ENCODE measurements at regions not wholly inside any gene's neighbourhood (a gene's known extent, or its start where the extent isn't known, plus 50 kb on each side); places are given as distances from the start of the nearest gene placed in this dataset.

DNA sequence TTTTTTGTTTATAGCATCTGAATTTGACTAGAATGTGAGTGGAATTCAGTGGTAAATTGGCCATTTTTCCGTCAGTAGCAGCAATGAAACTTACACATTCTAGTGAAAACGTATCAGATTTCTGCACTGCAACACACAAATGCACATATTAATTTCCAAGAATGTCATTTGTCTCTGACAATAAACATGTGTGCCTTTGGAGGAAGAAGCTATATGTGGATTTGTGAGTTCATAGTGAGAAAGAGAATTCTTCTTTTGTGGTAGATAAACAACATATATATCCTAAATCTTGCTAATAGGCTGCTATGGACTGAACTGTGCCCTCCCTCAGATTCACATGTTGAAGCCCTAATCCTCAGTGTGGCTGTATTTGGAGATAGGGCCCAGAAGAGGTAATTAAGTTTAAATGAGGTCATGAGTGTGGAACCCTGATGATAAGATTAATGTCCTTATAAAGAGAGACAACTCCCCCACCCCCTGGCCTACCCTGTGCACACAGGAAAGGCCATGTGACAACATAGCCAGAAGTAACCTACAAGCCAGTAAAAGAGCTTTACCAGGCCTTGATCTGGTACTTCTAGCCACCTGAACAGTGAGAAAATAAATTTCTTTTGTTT is 200.2 kb upstream of the EYA4 start:
- Histone ChIP-seq H3K9ac (replicated peaks in 1 of 4; ENCODE audit: extremely low read depth in 1 of 4, low read depth in 3 of 4, low read length in 3 of 4) (no peak overlapping the region), H4K20me1 (replicated peaks in 1 of 2; ENCODE audit: control insufficient read depth in 1 of 2, insufficient read depth in 2 of 2, low read length in 2 of 2) (no peaks in the 10 kb centered on the region), H3K4me1 (replicated peaks in 1 of 4; ENCODE audit: control insufficient read depth in 3 of 4, insufficient read depth in 4 of 4, low read length in 3 of 4) (no peaks in the 10 kb centered on the region), H2AFZ (ENCODE audit: low read length) (no peak overlapping the region), H3K14ac (ENCODE audit: insufficient read length) (no peak overlapping the region), H2BK12ac (ENCODE audit: low read depth, low read length) (no peak overlapping the region), H3K79me2 (ENCODE audit: control insufficient read depth in 1 of 2, insufficient read depth in 2 of 2, low read length in 2 of 2) (no peaks in the 10 kb centered on the region), H3K36me3 (ENCODE audit: control insufficient read depth in 2 of 4, insufficient read depth in 4 of 4, low read length in 3 of 4) (no peaks in the 10 kb centered on the region), H3K56ac (replicated peaks; ENCODE audit: insufficient read length, low read depth, low read length) (no peak overlapping the region), H3K4me2 (ENCODE audit: insufficient read depth in 1 of 2, low read depth in 2 of 2, low read length in 2 of 2) (no peak overlapping the region), H4K91ac (replicated peaks; ENCODE audit: insufficient read length, low read length) (no peak overlapping the region), H3K18ac (ENCODE audit: extremely low read depth, low read length) (no peak overlapping the region), H2BK5ac (ENCODE audit: low read depth, low read length) (no peak overlapping the region), H2AK5ac (ENCODE audit: low read depth, low read length) (no peak overlapping the region), H3K79me1 (ENCODE audit: low read depth, low read length) (no peaks in the 10 kb centered on the region), H3K4me3 (ENCODE audit: extremely low read depth in 1 of 4, insufficient read depth in 2 of 4, low read depth in 3 of 4, low read length in 4 of 4) (no peak overlapping the region), H2BK20ac (ENCODE audit: low read length) (no peak overlapping the region), H2BK120ac (replicated peaks; ENCODE audit: low read depth, low read length) (no peak overlapping the region), H3K23me2 (ENCODE audit: low read depth, low read length) (no peaks in the 10 kb centered on the region), H4K8ac (ENCODE audit: extremely low read depth, insufficient read depth, low read length) (no peak overlapping the region), H2BK15ac (ENCODE audit: low read length) (no peak overlapping the region), H3K27ac (ENCODE audit: low read depth, low read length) (no peak overlapping the region), H3K23ac (ENCODE audit: insufficient read length) (no peak overlapping the region), H3K4ac (replicated peaks; ENCODE audit: insufficient read length, low read depth, low read length) (no peak overlapping the region), H3K9me3 (ENCODE audit: insufficient read depth in 2 of 2, low read depth in 1 of 2, low read length in 1 of 2) (no peaks in the 10 kb centered on the region), H3K27me3 (replicated peaks in 1 of 4; ENCODE audit: control insufficient read depth in 3 of 4, extremely low read depth in 1 of 4, insufficient read depth in 3 of 4, low read length in 3 of 4) (no peaks in the 10 kb centered on the region), H4K5ac (ENCODE audit: insufficient read length, low read depth, low read length) (no peak overlapping the region)
- DNase-seq (ENCODE audit: low read depth in 1 of 2, low spot score in 2 of 2) (no peak), FAIRE-seq (no peak)
- 90% methylated on average over 2 of the region's 2 CpGs; no CpG with 5 or more reads in 1 of the 2 experiments for WGBS, 2 experiments (ENCODE audit: extremely low coverage in 1 of 2, insufficient coverage in 1 of 2, insufficient read length in 1 of 2, insufficient replicate concordance in 2 of 2, low coverage in 1 of 2, low lambda C conversion rate in 2 of 2, missing lambda C conversion rate in 1 of 2)
- ChIA-PET POLR2A (ENCODE audit: partially characterized antibody) (interaction anchor here (1.0 kb wide), 1 partner anchor 221 kb away, joined by 3 read pairs; no protein-coding TSS in a partner anchor), CTCF (ENCODE audit: partially characterized antibody) (interaction anchor here (0.6 to 4.1 kb wide), 18 partner anchors 11 to 495 kb away, joined by 3 to 23 read pairs (median 4); no protein-coding TSS in a partner anchor)
- TF ChIP-seq SP4 (IDR thresholded peaks at IDR 0.05; ENCODE audit: low read length) = no peak
- no peak for TF ChIP-seq HDAC2 (IDR thresholded peaks at IDR 0.05; ENCODE audit: borderline replicate concordance in 1 of 2, low read depth in 2 of 2, low read length in 2 of 2)
- no peak for TF ChIP-seq KDM1A (IDR thresholded peaks at IDR 0.05; ENCODE audit: borderline replicate concordance, low read length)
- TF ChIP-seq CEBPB (IDR thresholded peaks at IDR 0.05; ENCODE audit: low read depth, low read length) = no peak
- TF ChIP-seq USF2 (IDR thresholded peaks at IDR 0.05; ENCODE audit: low read length) = no peak
- TF ChIP-seq POU5F1 (IDR thresholded peaks at IDR 0.05; ENCODE audit: low read depth, low read length) = no peak
- no peak for TF ChIP-seq SIN3A (conservative IDR thresholded peaks at IDR 0.05 in 1 of 2, IDR thresholded peaks at IDR 0.05 in 1 of 2; ENCODE audit: low read depth in 1 of 2, low read length in 2 of 2)
- TF ChIP-seq PHF8 (conservative IDR thresholded peaks at IDR 0.05; ENCODE audit: low read depth, low read length) = no peak
- TF ChIP-seq EP300 (IDR thresholded peaks at IDR 0.05; ENCODE audit: borderline replicate concordance in 1 of 2, low read depth in 2 of 2, low read length in 2 of 2) = no peak

Measured in H1 (cell line).